ENCODE measurements at regions not wholly inside any gene's neighbourhood (a gene's known extent, or its start where the extent isn't known, plus 50 kb on each side); places are given as distances from the start of the nearest gene placed in this dataset.

DNA sequence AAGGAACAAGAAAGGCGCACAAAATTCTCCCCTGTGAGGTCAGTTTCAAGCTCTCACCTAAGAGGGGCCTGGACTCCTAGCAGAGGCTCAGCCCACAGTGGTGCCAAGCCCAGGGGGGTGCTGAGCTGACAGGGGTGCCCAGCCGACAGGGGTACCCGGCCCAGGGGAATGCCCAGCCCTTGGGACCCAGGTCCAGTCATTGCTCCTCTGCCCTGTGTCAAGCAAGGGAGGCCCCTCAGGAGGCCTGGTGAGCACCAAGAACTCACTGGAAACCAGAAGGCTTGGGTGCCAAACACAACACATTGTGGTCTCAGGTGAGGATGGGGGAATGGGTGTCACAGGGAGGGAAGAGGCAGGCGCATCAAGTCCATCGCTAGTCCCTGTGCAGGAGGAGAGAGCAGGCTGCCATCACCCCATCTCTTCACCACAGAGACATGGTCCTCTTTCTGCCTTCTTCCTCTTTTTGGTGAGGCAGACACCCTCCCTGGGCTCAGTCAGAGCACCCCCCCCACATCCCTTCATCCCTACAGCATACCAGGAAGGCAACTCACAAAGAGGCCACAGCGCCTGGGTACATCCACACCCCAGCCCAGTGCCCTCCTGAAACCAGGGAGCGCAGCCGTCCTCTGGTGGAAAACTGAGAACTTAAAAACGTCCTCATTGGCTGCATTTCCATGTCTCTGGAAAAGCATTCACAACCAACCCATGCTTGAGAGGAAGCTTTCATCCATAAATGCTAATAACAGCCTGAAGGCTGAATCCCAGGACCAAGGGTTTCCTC is 111.3 kb downstream of the BANF2 start:
- DNase-seq (no peak), ATAC-seq (replicated peaks) (peak; percentile 82 to 88)
- H3K4me3 Mint-ChIP-seq: no peak overlapping the region
- peaks cover 4 to 11% of the 10 kb centered on the region in 2 donors for H3K27me3 Mint-ChIP-seq
- peaks cover 14 to 24% of the 10 kb centered on the region in 2 donors for H3K4me1 Mint-ChIP-seq
- H3K27ac Mint-ChIP-seq: no peak overlapping the region
- no peaks in the 10 kb centered on the region for H3K36me3 Mint-ChIP-seq
- no peaks in the 10 kb centered on the region for H3K9me3 Mint-ChIP-seq

DNA sequence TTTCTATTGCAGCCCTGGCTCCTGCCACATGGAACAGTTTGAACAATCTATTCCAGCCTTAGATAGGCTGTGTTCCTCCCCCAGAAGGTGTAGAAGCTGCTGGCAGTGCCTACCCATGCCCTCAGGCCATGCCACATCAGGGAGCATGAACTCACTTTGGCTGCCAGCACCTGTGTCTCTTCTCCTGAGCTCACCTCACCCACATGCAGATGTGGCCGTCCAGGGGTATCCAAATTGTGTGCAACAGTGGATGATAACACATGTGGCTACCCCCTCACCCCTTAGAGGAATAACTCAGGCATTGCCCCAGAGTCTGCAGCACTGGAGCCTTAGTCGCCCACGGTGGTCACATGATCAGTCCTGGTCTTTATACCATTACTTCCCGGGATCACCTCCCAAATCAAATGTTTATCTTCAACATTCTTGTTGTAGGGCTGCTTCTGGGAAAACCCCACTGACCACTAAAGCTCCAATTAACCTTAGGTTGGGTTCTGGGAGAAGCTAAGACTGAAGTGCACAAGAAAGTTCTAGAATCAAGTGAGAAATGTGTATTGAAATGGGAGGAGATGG is 110.4 kb downstream of the BANF2 start:
- Mint-ChIP-seq H3K27ac (no peak overlapping the region), H3K4me3 (no peak overlapping the region)

DNA sequence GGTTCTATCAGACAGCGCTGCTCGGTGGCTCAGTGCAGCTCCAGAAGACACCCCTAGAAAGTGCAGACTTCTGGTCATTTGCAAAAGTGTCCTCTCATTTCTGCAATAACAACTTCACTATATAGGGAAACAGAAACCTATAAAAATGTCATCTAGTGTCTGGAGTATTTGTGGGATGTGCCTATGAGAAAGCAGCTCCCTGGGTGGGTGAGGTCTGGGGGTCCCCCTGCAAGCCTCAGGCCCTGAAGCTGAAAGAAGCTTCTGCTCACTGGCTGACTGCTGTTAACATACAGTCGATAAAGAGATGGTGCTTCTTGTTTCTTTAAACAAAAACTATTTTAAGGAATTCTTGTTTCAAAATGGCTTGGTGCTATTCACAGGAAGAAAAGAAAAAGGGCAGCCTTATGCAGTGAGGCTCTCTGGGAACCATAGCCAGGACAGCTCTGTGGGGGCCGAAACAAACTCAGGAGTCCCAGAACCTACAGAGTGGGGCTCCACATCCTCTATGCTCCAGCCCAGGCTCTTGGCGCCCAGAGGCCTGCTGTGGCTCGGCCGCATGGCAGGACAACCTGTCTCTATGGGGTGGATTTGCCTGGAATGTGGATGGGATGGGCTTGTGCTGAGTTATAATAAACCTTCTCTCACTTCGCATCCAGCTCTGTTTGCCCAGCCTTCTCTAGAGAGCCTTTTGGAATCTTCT is 109.7 kb downstream of the BANF2 start:
- peaks cover 4 to 11% of the 10 kb centered on the region in 2 donors for H3K27me3 Mint-ChIP-seq
- peaks cover 14 to 24% of the 10 kb centered on the region in 2 donors for H3K4me1 Mint-ChIP-seq
- H3K27ac Mint-ChIP-seq: no peak overlapping the region
- H3K9me3 Mint-ChIP-seq: no peaks in the 10 kb centered on the region
- DNase-seq: no peak
- ATAC-seq (replicated peaks): no peak
- no peaks in the 10 kb centered on the region for H3K36me3 Mint-ChIP-seq
- H3K4me3 Mint-ChIP-seq: no peak overlapping the region

More for the DNA sequence above, 110.4 kb downstream of the BANF2 start:
- no peaks in the 10 kb centered on the region for H3K36me3 Mint-ChIP-seq
- ATAC-seq (replicated peaks) (peak in 1 of 2 donors; percentile 23), DNase-seq (no peak)
- H3K9me3 Mint-ChIP-seq: no peaks in the 10 kb centered on the region
- peaks cover 14 to 24% of the 10 kb centered on the region in 2 donors for H3K4me1 Mint-ChIP-seq
- H3K27me3 Mint-ChIP-seq: peaks cover 4 to 11% of the 10 kb centered on the region in 2 donors

DNA sequence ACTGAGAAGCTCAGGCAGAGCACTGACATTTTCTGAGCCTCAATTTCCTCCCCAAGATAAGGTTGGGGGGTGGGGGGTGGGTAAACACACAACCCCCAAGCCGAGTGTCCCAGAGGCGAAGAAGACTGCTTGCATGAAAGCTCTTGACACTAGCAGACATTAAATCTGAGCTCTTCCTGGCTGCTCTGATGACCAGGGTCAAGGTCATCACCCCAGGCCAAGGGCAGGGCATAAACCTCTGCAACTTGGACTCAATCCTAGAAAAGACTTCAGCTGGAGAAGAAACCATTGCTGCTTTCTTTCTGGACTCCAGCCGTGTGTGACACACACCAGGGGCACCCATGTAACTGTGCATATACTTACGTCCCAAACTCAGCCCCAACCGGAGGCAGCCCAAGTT is 109.0 kb downstream of the BANF2 start:
- Mint-ChIP-seq H3K27ac (no peak overlapping the region), H3K4me3 (no peak overlapping the region), H3K27me3 (peaks cover 11% of the 10 kb centered on the region in 2 donors), H3K9me3 (no peaks in the 10 kb centered on the region), H3K4me1 (peaks cover 14 to 24% of the 10 kb centered on the region in 2 donors), H3K36me3 (no peaks in the 10 kb centered on the region)
- ATAC-seq (replicated peaks): no peak
- DNase-seq: no peak

- H3K9me3 Mint-ChIP-seq: no peaks in the 10 kb centered on the region
- DNase-seq (no peak), ATAC-seq (replicated peaks) (no peak)
- no peak overlapping the region for H3K4me3 Mint-ChIP-seq
- peaks cover 11 to 13% of the 10 kb centered on the region in 2 donors for H3K27me3 Mint-ChIP-seq
- no peaks in the 10 kb centered on the region for H3K36me3 Mint-ChIP-seq
- no peak overlapping the region for H3K27ac Mint-ChIP-seq
- peaks cover 14 to 24% of the 10 kb centered on the region in 2 donors for H3K4me1 Mint-ChIP-seq
Measured at GRCh38 chr20:17808357-17808756, 108.6 kb downstream of the BANF2 start.

GRCh38 chr20:17807651-17808050 is 107.9 kb downstream of the BANF2 start:
- Mint-ChIP-seq H3K36me3 (no peaks in the 10 kb centered on the region), H3K27me3 (peaks cover 11 to 13% of the 10 kb centered on the region in 2 donors), H3K9me3 (no peaks in the 10 kb centered on the region), H3K4me3 (no peak overlapping the region), H3K27ac (no peak overlapping the region), H3K4me1 (peaks cover 14 to 24% of the 10 kb centered on the region in 2 donors)
- ATAC-seq (replicated peaks) (no peak), DNase-seq (no peak)

DNA sequence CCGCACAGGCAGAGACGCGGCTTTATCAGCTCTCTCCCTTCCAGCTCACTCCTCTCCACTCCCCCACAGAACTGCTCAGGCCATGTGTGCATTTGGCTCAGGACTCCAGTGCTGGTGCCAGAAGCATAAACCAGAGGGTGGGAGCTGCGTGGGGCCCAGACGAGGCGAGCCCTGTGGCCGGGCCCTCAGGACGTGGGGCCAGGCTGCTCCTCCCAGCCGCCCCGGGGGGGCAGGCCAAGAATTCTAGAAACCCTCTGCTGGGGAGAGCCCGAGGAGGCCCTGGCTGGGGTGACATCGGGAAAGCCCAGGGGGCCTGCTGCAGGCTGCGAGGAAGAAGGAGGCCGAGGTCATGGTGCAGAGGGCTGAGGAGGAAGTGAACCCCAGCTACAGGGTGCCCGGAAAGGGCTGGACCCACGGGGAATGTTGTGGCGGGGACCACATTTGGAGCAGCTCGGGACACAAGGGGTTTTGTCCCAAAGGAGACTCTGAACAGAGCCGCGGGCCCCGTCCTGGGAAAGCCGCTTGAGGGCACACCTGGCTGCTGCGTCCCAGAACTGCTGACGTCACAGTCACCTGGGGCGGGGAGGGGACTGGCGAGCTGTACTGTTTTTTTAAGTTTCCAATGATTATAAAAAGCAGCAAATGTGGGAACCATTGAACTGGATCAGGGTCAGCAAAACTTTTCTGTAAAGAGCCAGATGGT is 107.1 kb downstream of the BANF2 start:
- H3K36me3 Mint-ChIP-seq: no peaks in the 10 kb centered on the region
- DNase-seq: no peak

GRCh38 chr20:17806107-17806506 is 106.3 kb downstream of the BANF2 start:
- ATAC-seq (replicated peaks): no peak

More for the DNA sequence above, 107.1 kb downstream of the BANF2 start:
- Mint-ChIP-seq H3K27ac (no peak overlapping the region), H3K4me3 (no peak overlapping the region), H3K27me3 (peaks cover 11 to 13% of the 10 kb centered on the region in 2 donors), H3K9me3 (no peaks in the 10 kb centered on the region), H3K4me1 (peaks cover 11 to 19% of the 10 kb centered on the region in 2 donors)
- ATAC-seq (replicated peaks): no peak

GRCh38 chr20:17803765-17804164 is 104.0 kb downstream of the BANF2 start:
- ATAC-seq (replicated peaks) (no peak), DNase-seq (no peak)
- H3K4me3 Mint-ChIP-seq: no peak overlapping the region
- peaks cover 6 to 8% of the 10 kb centered on the region in 2 donors for H3K4me1 Mint-ChIP-seq
- no peak overlapping the region for H3K27ac Mint-ChIP-seq
- peaks cover 4 to 6% of the 10 kb centered on the region in 2 donors for H3K9me3 Mint-ChIP-seq
- H3K27me3 Mint-ChIP-seq: peaks cover 17 to 20% of the 10 kb centered on the region in 2 donors
- H3K36me3 Mint-ChIP-seq: peaks cover 2 to 6% of the 10 kb centered on the region in 2 donors

More at GRCh38 chr20:17806107-17806506, 106.3 kb downstream of the BANF2 start:
- Mint-ChIP-seq H3K4me1 (peaks cover 9 to 14% of the 10 kb centered on the region in 2 donors), H3K4me3 (no peak overlapping the region), H3K36me3 (no peaks in the 10 kb centered on the region), H3K27ac (no peak overlapping the region), H3K27me3 (peaks cover 11 to 17% of the 10 kb centered on the region in 2 donors), H3K9me3 (no peaks in the 10 kb centered on the region)
- no peak for DNase-seq

DNA sequence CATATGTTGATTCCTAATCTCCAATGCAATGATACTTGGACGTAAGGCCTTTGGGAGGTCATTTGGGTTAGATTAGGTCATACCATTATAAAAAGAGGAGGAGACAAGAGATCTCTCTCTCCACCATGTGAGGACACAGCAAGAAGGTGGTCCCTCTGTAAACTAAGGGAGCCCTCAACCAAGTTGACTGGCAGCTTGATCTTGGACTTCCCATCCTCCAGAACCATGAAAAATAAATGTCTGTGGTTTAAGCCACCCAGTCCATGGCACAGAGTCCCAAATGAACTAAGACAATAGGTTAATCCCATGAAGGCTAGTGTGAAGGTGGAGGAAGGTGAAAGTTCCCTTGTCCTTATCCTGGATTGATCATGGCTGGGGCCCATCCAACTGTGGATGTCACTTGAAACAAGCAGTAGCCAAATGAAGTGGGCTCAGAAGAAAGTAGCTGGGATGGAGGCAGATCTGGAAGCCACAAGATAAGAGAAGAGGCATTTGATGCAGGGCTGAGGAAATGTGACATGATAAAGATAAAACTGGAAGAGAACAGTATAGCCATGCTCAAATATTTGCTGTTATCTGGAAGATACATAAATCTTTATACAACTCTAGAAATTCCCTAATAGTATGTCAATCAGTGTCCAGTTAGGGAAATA is 99.9 kb downstream of the BANF2 start:
- Mint-ChIP-seq H3K4me1 (peaks cover 4 to 13% of the 10 kb centered on the region in 2 donors), H3K4me3 (no peak overlapping the region), H3K36me3 (peaks cover 5 to 8% of the 10 kb centered on the region in 2 donors), H3K9me3 (peaks cover 4 to 8% of the 10 kb centered on the region in 2 donors), H3K27me3 (peaks cover 10 to 27% of the 10 kb centered on the region in 2 donors), H3K27ac (no peak overlapping the region)
- DNase-seq (no peak), ATAC-seq (replicated peaks) (no peak)

DNA sequence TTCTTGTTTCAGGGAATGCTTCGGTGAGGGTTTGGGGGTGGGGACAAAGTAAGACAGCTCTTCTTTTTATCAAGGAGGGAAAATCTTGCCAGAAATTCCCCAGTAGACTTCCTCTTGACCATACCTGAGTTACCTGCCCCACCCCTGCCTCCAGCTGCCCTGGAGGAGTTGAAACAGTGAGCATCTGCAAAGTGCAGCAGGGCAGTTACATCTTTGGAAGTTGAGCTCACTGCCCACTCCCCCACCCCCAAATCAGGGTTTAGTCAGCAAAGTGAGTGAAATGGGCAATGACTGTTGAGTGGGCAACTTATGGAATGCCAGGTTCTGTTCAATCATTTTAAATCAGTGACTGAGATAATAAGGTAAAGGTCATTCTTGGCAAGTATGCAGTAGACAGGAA is 98.8 kb downstream of the BANF2 start:
- H3K4me1 Mint-ChIP-seq: peaks cover 4 to 13% of the 10 kb centered on the region in 2 donors
- H3K4me3 Mint-ChIP-seq: no peak overlapping the region
- H3K9me3 Mint-ChIP-seq: peaks cover 4 to 8% of the 10 kb centered on the region in 2 donors
- ATAC-seq (replicated peaks) (no peak), DNase-seq (no peak)
- H3K27ac Mint-ChIP-seq: no peak overlapping the region
- H3K36me3 Mint-ChIP-seq: peaks cover 5 to 8% of the 10 kb centered on the region in 2 donors
- peaks cover 10 to 18% of the 10 kb centered on the region in 2 donors for H3K27me3 Mint-ChIP-seq

- no peak overlapping the region for H3K4me3 Mint-ChIP-seq
- peaks cover 4 to 11% of the 10 kb centered on the region in 2 donors for H3K9me3 Mint-ChIP-seq
- peaks cover 4 to 13% of the 10 kb centered on the region in 2 donors for H3K4me1 Mint-ChIP-seq
- no peak overlapping the region for H3K27ac Mint-ChIP-seq
- peaks cover 5 to 8% of the 10 kb centered on the region in 2 donors for H3K36me3 Mint-ChIP-seq
- ATAC-seq (replicated peaks) (no peak), DNase-seq (no peak)
- H3K27me3 Mint-ChIP-seq: peaks cover 10 to 17% of the 10 kb centered on the region in 2 donors
Measured at GRCh38 chr20:17797579-17797978, 97.8 kb downstream of the BANF2 start.

DNA sequence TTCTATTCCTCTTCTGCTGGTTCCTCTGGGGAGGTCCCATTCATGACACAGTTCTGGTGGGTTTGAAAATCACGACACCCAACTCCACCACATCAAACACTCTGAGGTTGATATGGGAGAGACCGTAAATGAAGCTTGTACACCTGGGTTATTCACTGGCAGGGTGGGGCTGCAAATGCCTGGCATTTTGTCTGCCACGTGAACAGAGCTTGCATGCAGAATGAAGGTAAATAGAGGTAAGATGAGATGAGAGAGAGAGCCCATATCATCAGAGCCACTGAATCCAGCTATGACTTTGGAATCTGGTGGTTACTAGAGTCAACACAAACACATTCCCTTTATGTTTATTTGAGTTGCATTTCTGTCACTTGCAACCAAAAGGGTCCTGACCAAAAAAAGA is 97.4 kb downstream of the BANF2 start:
- H3K27me3 Mint-ChIP-seq: peaks cover 11 to 18% of the 10 kb centered on the region in 2 donors
- peaks cover 4 to 11% of the 10 kb centered on the region in 2 donors for H3K9me3 Mint-ChIP-seq
- H3K36me3 Mint-ChIP-seq: peaks cover 5 to 8% of the 10 kb centered on the region in 2 donors
- no peak for ATAC-seq (replicated peaks)
- H3K27ac Mint-ChIP-seq: no peak overlapping the region
- H3K4me3 Mint-ChIP-seq: no peak overlapping the region
- peaks cover 4 to 13% of the 10 kb centered on the region in 2 donors for H3K4me1 Mint-ChIP-seq
- DNase-seq: no peak

All from stimulated activated naive B cell treated with anti-CD40 and anti-IgM and Interleukin-4, amounts not matched to agents 10 μg/mL and 1 μg/mL and 100 μg/mL, for 72 hours (primary cell).